Spleen (tissue), 11 donors: ENCODE measurements at regions not wholly inside any gene's neighbourhood (a gene's known extent, or its start where the extent isn't known, plus 50 kb on each side); places are given as distances from the start of the nearest gene placed in this dataset.

Source experiments
- DNase-seq: peaks from one replicate; pipeline ENCODE4 v3.0.0-alpha.2; 2020
- H3K27ac ChIP-seq, 8 donors: fragments of 200-600 bp; sonication (generic) in 7 of 8; 1 replicate in 4 of 8; 2 replicates in 4 of 8; pipeline versions ENCODE4 v1.5.0 to v1.8.0; 2016 to 2021; ENCODE audit warnings: inconsistent platforms in 4 of 8, mild to moderate bottlenecking in 4 of 8, moderate library complexity in 1 of 8
- H3K27me3 ChIP-seq, 7 donors: fragments of 200-600 bp; sonication (generic) in 6 of 7; replicated peaks in 1 of 7; 1 replicate in 4 of 7; 2 replicates in 3 of 7; pipeline versions ENCODE4 v1.5.0 to v1.8.0; 2016 to 2021; ENCODE audit warnings: inconsistent platforms in 3 of 7, mild to moderate bottlenecking in 1 of 7
- H3K36me3 ChIP-seq, 6 donors: fragments of 200-600 bp; sonication (generic) in 5 of 6; 1 replicate in 4 of 6; 2 replicates in 2 of 6; pipeline versions ENCODE4 v1.5.0 to v1.8.0; 2016 to 2021; ENCODE audit warnings: inconsistent platforms in 2 of 6
- H3K4me1 ChIP-seq, 6 donors: fragments of 200-600 bp; sonication (generic) in 5 of 6; 1 replicate in 3 of 6; 2 replicates in 3 of 6; pipeline versions ENCODE4 v1.5.0 to v1.8.0; 2016 to 2021; ENCODE audit warnings: inconsistent platforms in 3 of 6
- H3K4me3 ChIP-seq, 8 donors: fragments of 200-600 bp; sonication (generic) in 7 of 8; 1 replicate in 4 of 8; 2 replicates in 4 of 8; pipeline versions ENCODE4 v1.5.0 to v1.8.0; 2016 to 2021; ENCODE audit warnings: inconsistent platforms in 4 of 8, mild to moderate bottlenecking in 4 of 8, moderate library complexity in 2 of 8
- H3K9me3 ChIP-seq, 8 donors: fragments of 200-600 bp; sonication (generic) in 7 of 8; 1 replicate in 4 of 8; 2 replicates in 4 of 8; pipeline versions ENCODE4 v1.5.0 to v1.8.0; 2016 to 2021; ENCODE audit warnings: inconsistent platforms in 4 of 8
- CTCF ChIP-seq, 11 experiments: fragments of 200-600 bp in 7 of 11; fragments of 450-650 bp in 4 of 11; sonication (generic) in 4 of 11; IDR thresholded peaks in 8 of 11; conservative IDR thresholded peaks in 3 of 11; 1 replicate in 7 of 11; 2 replicates in 4 of 11; pipeline versions ENCODE4 v1.4.0 to v1.8.0; 2016 to 2021; ENCODE audit warnings: antibody characterized with exemption in 11 of 11, inconsistent platforms in 4 of 11, mild to moderate bottlenecking in 1 of 11
- POLR2A ChIP-seq, 3 donors: fragments of 450-650 bp; IDR thresholded peaks; one replicate each; pipeline ENCODE4 v1.5.1; 2017; ENCODE audit warnings: antibody characterized with exemption in 3 of 3, mild to moderate bottlenecking in 1 of 3
- POLR2AphosphoS5 ChIP-seq, 3 donors: sonication (generic); formaldehyde crosslinking; IDR thresholded peaks; one replicate each; pipeline ENCODE4 v1.5.1; 2017; ENCODE audit warnings: antibody characterized with exemption in 3 of 3
- WGBS, 5 donors: extraction: QIAGEN DNeasy Blood & Tissue Kit in 3 of 5; methylation state at CpG; one replicate each; pipeline versions ENCODE4 v1.1.5 to v1.1.7; 2013 to 2018; 5-methylcytosine and 5-hydroxymethylcytosine counted together
- intact Hi-C: fragments of 100-400 bp; cut with DNase I; formaldehyde crosslinking; loops from one replicate; pipeline ENCODE4 v1.15.0; 2023; ENCODE audit warnings: low total_unique reads
- donor health status: healthy with polysubstance abuse.
- donor health status: DM: no; HTN: no; CAD: no; lungs with moderate emphysema.
- donor health status: DM: no; HTN: no; CAD: no.
- donor health status: Bipolar disorder and iron deficiency.
- donor health status: healthy.
- donor health status: DM: no; HTN: no; CAD: no.
- donor health status: DM: yes; HTN: yes; CAD: no.

- Histone ChIP-seq H3K9me3 (peaks cover 0 to 8% (median 0%) of the 10 kb centered on the region in 8 donors), H3K4me3 (no peak overlapping the region), H3K36me3 (no peaks in the 10 kb centered on the region), H3K4me1 (peaks cover 0 to 64% (median 27%) of the 10 kb centered on the region in 6 donors), H3K27ac (peak overlapping the region in 7 of 8 donors; percentile 48 to 74 (median 69)), H3K27me3 (no peaks in the 10 kb centered on the region)
- 16 to 35% (median 21%) methylated on average over 3 of the region's 3 CpGs for WGBS, 5 donors
- intact Hi-C loops = no loop called here
- no peak for DNase-seq
- TF ChIP-seq POLR2AphosphoS5 (IDR thresholded peaks at IDR 0.05) (no peak), POLR2A (IDR thresholded peaks at IDR 0.05) (no peak), CTCF (IDR thresholded peaks at IDR 0.05 in 8 of 11, conservative IDR thresholded peaks at IDR 0.05 in 3 of 11) (no peak)
Observed at GRCh38 chr7:106717955-106718871, 57.3 kb upstream of the CCDC71L start.

- no peak overlapping the region for H3K4me3 ChIP-seq
- H3K36me3 ChIP-seq = no peaks in the 10 kb centered on the region
- H3K4me1 ChIP-seq = peaks cover 0 to 64% (median 27%) of the 10 kb centered on the region in 6 donors
- intact Hi-C loops = no loop called here
- no peak for DNase-seq
- WGBS, 5 donors = 52 to 64% (median 61%) methylated on average over 2 of the region's 2 CpGs
- no peaks in the 10 kb centered on the region for H3K27me3 ChIP-seq
- H3K9me3 ChIP-seq = no peaks in the 10 kb centered on the region
- TF ChIP-seq POLR2AphosphoS5 (IDR thresholded peaks at IDR 0.05) (no peak), POLR2A (IDR thresholded peaks at IDR 0.05) (no peak), CTCF (IDR thresholded peaks at IDR 0.05 in 8 of 11, conservative IDR thresholded peaks at IDR 0.05 in 3 of 11) (no peak)
- H3K27ac ChIP-seq = peak overlapping the region in 2 of 8 donors; percentile 1 to 15
Observed at GRCh38 chr7:106720641-106721040, 59.7 kb upstream of the CCDC71L start.

- intact Hi-C loops = no loop called here
Observed at GRCh38 chr7:106721816-106722785, 61.1 kb upstream of the CCDC71L start.

More at GRCh38 chr7:106721816-106722785, 61.1 kb upstream of the CCDC71L start:
- no peak for DNase-seq
- Histone ChIP-seq H3K27ac (no peak overlapping the region), H3K27me3 (no peaks in the 10 kb centered on the region), H3K9me3 (no peaks in the 10 kb centered on the region), H3K36me3 (no peaks in the 10 kb centered on the region), H3K4me1 (peaks cover 0 to 59% (median 27%) of the 10 kb centered on the region in 6 donors), H3K4me3 (no peak overlapping the region)
- no peak for TF ChIP-seq POLR2A (IDR thresholded peaks at IDR 0.05)
- no peak for TF ChIP-seq CTCF (IDR thresholded peaks at IDR 0.05 in 8 of 11, conservative IDR thresholded peaks at IDR 0.05 in 3 of 11)
- no peak for TF ChIP-seq POLR2AphosphoS5 (IDR thresholded peaks at IDR 0.05)
- WGBS, 5 donors = 72 to 86% (median 78%) methylated on average over 5 of the region's 5 CpGs
